ENCODE measurements at regions not wholly inside any gene's neighbourhood (a gene's known extent, or its start where the extent isn't known, plus 50 kb on each side); places are given as distances from the start of the nearest gene placed in this dataset.

DNA sequence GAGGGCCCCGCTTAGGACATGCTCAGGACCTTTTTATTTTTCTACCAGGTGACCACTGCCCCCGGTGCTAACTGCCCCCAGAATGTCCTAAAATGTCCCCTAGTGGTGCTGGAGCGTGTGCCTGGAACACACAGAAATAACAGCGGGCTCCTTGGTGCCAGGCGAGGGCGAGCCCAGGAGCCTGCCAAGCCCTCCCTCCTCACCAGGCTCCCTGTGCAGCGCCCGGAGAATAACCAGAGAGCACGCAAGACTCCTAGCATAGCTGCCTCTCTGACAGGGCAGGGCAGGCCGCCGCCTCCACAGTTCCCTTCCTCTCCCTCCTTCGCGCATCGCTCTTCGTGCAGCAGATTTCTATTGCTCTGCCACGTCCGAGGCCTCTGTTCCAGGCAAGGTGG, 84.3 kb upstream of the ZNF516 start:
- TF ChIP-seq, protein P1, sequence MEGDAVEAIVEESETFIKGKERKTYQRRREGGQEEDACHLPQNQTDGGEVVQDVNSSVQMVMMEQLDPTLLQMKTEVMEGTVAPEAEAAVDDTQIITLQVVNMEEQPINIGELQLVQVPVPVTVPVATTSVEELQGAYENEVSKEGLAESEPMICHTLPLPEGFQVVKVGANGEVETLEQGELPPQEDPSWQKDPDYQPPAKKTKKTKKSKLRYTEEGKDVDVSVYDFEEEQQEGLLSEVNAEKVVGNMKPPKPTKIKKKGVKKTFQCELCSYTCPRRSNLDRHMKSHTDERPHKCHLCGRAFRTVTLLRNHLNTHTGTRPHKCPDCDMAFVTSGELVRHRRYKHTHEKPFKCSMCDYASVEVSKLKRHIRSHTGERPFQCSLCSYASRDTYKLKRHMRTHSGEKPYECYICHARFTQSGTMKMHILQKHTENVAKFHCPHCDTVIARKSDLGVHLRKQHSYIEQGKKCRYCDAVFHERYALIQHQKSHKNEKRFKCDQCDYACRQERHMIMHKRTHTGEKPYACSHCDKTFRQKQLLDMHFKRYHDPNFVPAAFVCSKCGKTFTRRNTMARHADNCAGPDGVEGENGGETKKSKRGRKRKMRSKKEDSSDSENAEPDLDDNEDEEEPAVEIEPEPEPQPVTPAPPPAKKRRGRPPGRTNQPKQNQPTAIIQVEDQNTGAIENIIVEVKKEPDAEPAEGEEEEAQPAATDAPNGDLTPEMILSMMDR (IDR thresholded peaks at IDR 0.05; ENCODE audit: low read length, missing control alignments), result no peak
- no peak overlapping the region for H3K4me3 ChIP-seq (replicated peaks; ENCODE audit: low read depth, low read length)
- no peak for DNase-seq (ENCODE audit: low read depth)

DNA sequence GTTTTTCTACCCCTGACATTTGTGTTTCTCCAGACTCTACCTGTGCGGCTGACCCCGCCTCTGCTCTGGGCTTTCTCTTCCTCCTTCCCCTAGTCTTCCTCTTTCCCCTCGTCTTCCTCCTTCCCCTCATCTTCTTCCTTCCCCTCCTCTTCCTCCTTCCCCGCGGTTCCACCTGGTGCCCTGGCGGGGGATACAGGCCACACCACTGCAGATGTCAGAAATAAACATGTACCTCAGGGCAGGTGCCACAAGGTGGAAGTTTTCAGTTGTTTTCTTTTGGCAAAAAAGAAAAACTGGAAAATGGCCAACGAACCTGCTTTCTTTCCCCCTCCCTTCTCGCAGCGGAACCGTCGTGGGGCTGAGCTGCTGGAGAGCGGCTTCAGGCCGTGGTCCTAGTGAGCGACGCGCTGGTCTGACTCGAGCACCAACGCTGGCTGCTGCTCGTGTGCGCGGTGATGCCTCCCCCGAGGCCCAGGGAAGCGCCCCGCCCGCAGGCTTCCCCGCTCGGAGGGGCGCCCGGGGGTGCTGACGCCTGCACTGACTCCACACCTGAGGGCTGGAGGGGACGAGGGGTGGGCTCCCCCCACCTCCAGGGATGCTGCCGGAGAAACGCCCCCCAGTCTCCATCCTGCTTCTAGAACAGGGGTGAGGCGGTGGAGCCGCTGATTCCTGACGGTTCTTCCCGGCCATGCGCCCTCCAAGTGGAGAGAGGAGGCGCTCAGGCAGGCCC, 83.7 kb upstream of the ZNF516 start:
- DNase-seq (ENCODE audit: low read depth), result no peak
- H3K4me3 ChIP-seq (replicated peaks; ENCODE audit: low read depth, low read length), result no peak overlapping the region
- TF ChIP-seq, protein P1 (IDR thresholded peaks at IDR 0.05; ENCODE audit: low read length, missing control alignments), result no peak

DNA sequence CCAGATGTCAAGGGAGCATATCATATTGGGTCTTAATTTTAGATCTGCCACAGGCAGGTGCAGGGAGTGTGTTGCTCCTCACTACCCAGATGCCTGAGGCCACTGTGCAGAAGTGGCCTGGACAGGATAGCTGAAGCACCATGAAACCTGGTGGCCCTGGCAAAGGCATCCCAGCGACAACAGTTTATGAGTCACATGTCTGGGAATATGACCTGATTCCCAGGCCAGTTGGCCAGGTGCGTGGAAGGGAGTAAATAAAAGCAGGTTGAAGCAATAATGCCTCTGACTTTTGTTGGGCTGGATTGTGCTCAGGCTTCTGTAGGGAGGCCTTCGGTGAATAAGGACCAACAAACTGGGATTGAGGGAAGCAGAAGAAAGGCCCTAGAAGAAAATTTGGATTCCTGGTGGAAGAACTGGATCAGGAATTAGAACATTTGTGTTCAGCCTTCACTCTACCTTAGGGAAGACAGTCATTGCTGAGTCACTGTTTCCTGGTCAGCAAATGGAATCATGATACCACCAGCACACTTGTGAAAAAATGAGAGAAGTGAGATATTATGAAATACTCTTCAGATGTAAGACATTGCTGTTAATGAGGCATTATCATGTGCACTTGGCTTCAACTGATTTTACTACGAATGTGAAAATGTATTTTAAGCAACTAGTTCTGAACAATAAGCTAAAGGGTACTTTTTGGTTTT, 78.4 kb upstream of the ZNF516 start:
- TF ChIP-seq, protein P1 (IDR thresholded peaks at IDR 0.05; ENCODE audit: low read length, missing control alignments), result no peak
- peak; percentile 67 for DNase-seq (ENCODE audit: low read depth)
- H3K4me3 ChIP-seq (replicated peaks; ENCODE audit: low read depth, low read length), result no peak overlapping the region

DNA sequence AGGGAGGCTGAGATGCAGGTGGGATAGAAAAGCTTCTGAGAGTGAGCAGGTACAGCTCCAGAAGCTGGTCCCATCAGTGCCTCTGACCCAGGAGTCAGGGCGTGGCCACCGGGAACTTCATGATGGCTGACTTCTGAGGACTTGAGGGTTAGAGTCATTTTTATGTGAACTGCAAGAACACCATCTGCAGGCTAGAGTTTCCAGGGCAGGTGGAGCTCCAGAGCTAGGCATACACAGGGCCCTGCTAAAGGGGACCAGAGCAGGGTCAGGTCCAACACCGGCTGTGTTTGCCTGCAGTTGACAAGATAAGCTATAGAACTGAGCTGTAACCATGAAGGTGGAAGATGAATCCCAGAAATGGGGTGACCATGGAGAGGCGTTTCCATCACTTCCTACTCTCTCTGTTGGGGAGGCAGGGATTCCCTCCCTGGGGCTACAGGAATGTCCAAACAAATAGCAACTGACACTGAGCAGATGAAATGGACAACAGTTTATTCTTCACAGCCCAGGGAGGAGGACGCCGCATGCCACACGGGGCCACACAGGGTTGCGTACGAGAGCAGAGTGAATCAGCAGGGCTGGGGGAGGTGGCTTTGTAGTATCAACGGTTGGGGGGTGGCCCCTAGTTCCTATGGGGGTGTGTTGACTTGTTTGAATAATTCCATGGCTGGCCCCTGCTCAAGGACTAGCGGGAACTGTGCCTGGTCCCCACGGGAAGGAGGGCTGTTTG, 77.6 kb upstream of the ZNF516 start:
- no peak for DNase-seq (ENCODE audit: low read depth)
- no peak overlapping the region for H3K4me3 ChIP-seq (replicated peaks; ENCODE audit: low read depth, low read length)
- TF ChIP-seq, protein P1 (IDR thresholded peaks at IDR 0.05; ENCODE audit: low read length, missing control alignments), result no peak

DNA sequence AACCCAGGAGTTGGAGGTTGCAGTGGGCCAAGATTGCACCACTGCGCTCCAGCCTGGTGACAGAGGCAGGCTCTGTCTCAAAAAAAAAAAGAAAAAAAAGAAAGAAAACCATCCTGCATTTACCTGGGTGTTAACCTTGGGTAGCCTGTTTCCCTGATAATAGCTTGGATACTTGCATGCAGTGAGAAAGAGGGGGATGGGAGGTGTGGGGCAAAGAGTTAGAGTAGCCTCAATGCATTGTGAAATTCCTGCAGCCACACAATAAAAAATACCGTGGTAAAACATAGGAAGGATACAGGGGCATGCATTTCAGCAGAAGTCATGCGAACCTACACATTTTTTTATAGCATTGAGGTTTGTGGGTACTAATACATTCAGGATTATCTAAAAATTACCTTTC, 76.6 kb upstream of the ZNF516 start:
- TF ChIP-seq, protein P1 (IDR thresholded peaks at IDR 0.05; ENCODE audit: low read length, missing control alignments), result no peak
- no peak for DNase-seq (ENCODE audit: low read depth)
- H3K4me3 ChIP-seq (replicated peaks; ENCODE audit: low read depth, low read length), result no peak overlapping the region

DNA sequence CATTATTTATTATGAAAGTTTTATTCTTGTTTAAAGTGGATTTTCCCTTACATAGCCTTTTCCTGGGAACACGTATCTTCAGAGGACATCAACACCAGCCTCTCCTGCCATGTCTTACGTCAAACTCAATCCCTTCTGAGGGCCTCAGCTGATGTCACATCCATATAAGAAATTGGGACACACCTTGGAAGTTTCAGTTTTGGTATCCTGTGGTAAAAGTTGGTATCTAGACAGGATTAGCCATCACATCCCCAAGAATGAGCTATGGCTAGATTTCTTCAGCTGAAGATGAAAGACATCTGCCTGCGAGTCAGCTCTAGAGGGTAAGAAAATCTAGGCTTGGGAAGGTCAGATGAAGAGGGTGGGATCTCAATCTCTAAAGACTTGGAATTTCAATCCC, 75.8 kb upstream of the ZNF516 start:
- H3K4me3 ChIP-seq (replicated peaks; ENCODE audit: low read depth, low read length), result no peak overlapping the region
- DNase-seq (ENCODE audit: low read depth), result no peak
- TF ChIP-seq, protein P1 (IDR thresholded peaks at IDR 0.05; ENCODE audit: low read length, missing control alignments), result no peak

Data from fibroblast of pulmonary artery (primary cell).